SK-N-SH (cell line): ENCODE measurements at regions not wholly inside any gene's neighbourhood (a gene's known extent, or its start where the extent isn't known, plus 50 kb on each side); places are given as distances from the start of the nearest gene placed in this dataset.

Source experiments
- EP300 ChIP-seq, 2 experiments: IDR thresholded peaks; 2 replicates each; pipeline versions ENCODE4 v1.4.0 to v1.6.1; 2012; ENCODE audit warnings: borderline replicate concordance in 1 of 2, low read depth in 1 of 2, low read length in 1 of 2
- EZH2phosphoT487 ChIP-seq: fragments of 200-600 bp; sonication (generic); IDR thresholded peaks from 2 replicates; pipeline ENCODE4 v1.6.1; 2017; ENCODE audit warnings: low read depth, mixed run types, mild to moderate bottlenecking, antibody characterized with exemption, moderate library complexity, borderline replicate concordance
- FOSL2 ChIP-seq: IDR thresholded peaks from 2 replicates; pipeline ENCODE4 v1.4.0; 2012; ENCODE audit warnings: low read depth, mild to moderate bottlenecking, moderate library complexity, borderline replicate concordance
- FOXJ3 ChIP-seq: sonication (generic); formaldehyde crosslinking; IDR thresholded peaks from 2 replicates; pipeline ENCODE4 v1.5.1; 2020; ENCODE audit warnings: mild to moderate bottlenecking, missing genetic modification reagents
- MXI1 ChIP-seq: IDR thresholded peaks from 2 replicates; pipeline ENCODE4 v1.6.1; 2012; ENCODE audit warnings: mild to moderate bottlenecking, low read depth, low read length, improper control_type of control experiment
- NFIC ChIP-seq: IDR thresholded peaks from 2 replicates; pipeline ENCODE4 v1.4.0; 2012; ENCODE audit warnings: borderline replicate concordance
- POLR2AphosphoS5 ChIP-seq: IDR thresholded peaks from 2 replicates; pipeline ENCODE4 v1.6.1; 2012; ENCODE audit warnings: low read depth, low read length
- RCOR1 ChIP-seq: fragments of 150-350 bp; IDR thresholded peaks from 2 replicates; pipeline ENCODE4 v1.6.1; 2017; ENCODE audit warnings: antibody characterized with exemption, low read length
- SIN3A ChIP-seq: IDR thresholded peaks from 2 replicates; pipeline ENCODE4 v1.6.1; 2012; ENCODE audit warnings: low read depth, mild to moderate bottlenecking, low read length, moderate library complexity, borderline replicate concordance
- TF ChIP-seq, protein P1 (sequence below): fragments of 200-600 bp; sonication (generic); IDR thresholded peaks from 2 replicates; pipeline ENCODE4 v1.6.1; 2017; ENCODE audit warnings: antibody characterized with exemption, mild to moderate bottlenecking, moderate library complexity
- TF ChIP-seq, protein P2 (sequence below): IDR thresholded peaks from 2 replicates; pipeline ENCODE4 v1.4.0; 2012; ENCODE audit warnings: low read depth
- TF ChIP-seq, protein P3 (sequence below): IDR thresholded peaks from 2 replicates; pipeline ENCODE4 v1.4.0; 2012; ENCODE audit warnings: low read depth, borderline replicate concordance

DNA sequence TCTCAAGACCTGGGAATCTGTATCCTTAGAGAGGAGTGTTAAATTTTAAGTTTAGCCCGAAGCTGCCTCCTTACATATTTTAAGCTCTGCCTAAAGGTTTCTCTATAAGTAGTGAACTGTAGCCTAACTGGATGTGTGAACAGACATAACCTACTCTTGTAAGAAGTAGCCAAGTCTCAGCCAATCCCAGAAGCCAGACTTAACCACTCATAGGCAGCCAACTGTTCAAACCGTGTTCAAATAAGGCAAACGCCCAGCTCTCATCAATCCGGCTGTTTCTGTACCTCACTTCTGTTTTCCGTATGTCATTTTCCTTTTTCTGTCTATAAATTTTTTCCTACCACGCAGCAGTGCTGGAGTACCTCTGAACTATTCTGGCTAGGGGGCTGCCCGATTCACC is 58.7 kb upstream of the HRH2 start:
- TF ChIP-seq, protein P1, sequence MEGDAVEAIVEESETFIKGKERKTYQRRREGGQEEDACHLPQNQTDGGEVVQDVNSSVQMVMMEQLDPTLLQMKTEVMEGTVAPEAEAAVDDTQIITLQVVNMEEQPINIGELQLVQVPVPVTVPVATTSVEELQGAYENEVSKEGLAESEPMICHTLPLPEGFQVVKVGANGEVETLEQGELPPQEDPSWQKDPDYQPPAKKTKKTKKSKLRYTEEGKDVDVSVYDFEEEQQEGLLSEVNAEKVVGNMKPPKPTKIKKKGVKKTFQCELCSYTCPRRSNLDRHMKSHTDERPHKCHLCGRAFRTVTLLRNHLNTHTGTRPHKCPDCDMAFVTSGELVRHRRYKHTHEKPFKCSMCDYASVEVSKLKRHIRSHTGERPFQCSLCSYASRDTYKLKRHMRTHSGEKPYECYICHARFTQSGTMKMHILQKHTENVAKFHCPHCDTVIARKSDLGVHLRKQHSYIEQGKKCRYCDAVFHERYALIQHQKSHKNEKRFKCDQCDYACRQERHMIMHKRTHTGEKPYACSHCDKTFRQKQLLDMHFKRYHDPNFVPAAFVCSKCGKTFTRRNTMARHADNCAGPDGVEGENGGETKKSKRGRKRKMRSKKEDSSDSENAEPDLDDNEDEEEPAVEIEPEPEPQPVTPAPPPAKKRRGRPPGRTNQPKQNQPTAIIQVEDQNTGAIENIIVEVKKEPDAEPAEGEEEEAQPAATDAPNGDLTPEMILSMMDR = no peak
- no peak for TF ChIP-seq MXI1
- TF ChIP-seq FOXJ3 = no peak
- no peak for TF ChIP-seq POLR2AphosphoS5
- TF ChIP-seq, protein P2, sequence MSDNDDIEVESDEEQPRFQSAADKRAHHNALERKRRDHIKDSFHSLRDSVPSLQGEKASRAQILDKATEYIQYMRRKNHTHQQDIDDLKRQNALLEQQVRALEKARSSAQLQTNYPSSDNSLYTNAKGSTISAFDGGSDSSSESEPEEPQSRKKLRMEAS = no peak
- TF ChIP-seq, protein P3, sequence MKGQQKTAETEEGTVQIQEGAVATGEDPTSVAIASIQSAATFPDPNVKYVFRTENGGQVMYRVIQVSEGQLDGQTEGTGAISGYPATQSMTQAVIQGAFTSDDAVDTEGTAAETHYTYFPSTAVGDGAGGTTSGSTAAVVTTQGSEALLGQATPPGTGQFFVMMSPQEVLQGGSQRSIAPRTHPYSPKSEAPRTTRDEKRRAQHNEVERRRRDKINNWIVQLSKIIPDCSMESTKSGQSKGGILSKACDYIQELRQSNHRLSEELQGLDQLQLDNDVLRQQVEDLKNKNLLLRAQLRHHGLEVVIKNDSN = no peak
- no peak for TF ChIP-seq FOSL2
- no peak for TF ChIP-seq EP300 (IDR thresholded peaks at IDR 0.05; ENCODE audit: borderline replicate concordance in 1 of 2, low read depth in 1 of 2, low read length in 1 of 2)
- TF ChIP-seq RCOR1 = no peak
- no peak for TF ChIP-seq NFIC
- TF ChIP-seq SIN3A = no peak
- no peak for TF ChIP-seq EZH2phosphoT487
